Activated T-cell treated with anti-CD3 and anti-CD28 coated beads for 1 hour (primary cell): ENCODE measurements at regions not wholly inside any gene's neighbourhood (a gene's known extent, or its start where the extent isn't known, plus 50 kb on each side); places are given as distances from the start of the nearest gene placed in this dataset.
"Not testable (repeated sequence)": the region's sequence is repeated elsewhere in the genome, so short reads cannot be mapped to it uniquely, and the experiment has no call there.

Source experiments
- DNase-seq: peaks from one replicate; pipeline ENCODE4 v3.0.0-alpha.2; 2020; ENCODE audit warnings: low read depth

- DNase-seq: no peak
These were observed 133.4 kb downstream of the RHOU start for GRCh38 chr1:228868731-228869024.

GRCh38 chr1:228869312-228869824 lies 134.1 kb downstream of the RHOU start:
- no peak for DNase-seq

DNA sequence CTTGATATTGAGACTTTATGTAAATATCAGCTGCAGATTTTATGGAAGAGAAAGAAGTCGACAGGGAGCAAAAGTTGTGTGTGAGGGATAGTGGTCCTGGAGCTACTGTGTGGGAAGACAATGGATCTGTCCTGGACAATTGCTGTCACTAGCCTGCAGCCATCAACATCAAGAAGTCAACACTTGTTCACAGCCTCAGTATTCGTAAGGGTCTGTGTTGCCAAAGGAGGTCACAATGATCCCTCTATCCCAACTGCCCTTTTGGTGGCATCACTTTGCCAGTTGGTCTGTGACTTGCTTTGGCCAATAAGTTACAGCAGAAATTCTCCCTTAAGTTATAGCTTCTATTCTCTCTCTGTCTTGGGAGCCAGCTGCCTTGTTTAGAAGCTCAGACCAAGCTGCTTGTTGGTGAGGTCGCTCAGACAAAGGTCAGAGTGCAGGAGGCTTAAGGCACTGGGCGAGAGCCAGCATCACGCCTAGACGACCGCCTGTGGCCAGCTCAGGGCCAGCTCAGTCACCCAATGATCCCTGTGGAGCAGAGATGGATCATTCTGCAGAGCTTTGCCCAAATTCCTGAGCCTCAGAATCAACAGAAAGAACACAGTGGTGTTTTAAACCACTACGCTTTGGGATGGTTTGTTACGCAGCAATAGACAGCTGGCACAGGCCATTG lies 134.9 kb downstream of the RHOU start:
- DNase-seq: no peak

- DNase-seq: no peak
These were observed 136.2 kb downstream of the RHOU start for GRCh38 chr1:228871314-228872061.

DNA sequence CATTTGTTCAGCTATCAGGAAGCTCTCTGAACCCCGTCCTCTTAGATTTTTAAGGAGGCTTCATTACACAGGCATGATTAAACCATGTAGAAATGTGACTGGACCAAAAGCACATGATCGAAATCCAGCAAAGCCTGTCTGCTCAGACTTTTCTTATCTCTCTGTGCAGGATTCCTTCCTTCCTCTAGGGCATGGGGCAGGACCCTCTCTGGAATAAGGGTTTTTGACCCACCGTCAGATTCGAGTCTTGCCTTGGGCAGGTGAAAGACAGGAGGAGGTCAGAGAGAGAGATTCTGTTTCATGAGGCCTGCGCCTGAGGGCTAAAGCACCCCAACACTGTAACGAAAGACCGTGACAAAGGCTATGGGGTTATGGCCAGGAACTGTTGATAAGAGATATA lies 136.8 kb downstream of the RHOU start:
- no peak for DNase-seq

GRCh38 chr1:228873709-228874108 lies 138.4 kb downstream of the RHOU start:
- no peak for DNase-seq

GRCh38 chr1:228875741-228876140 lies 140.5 kb downstream of the RHOU start:
- DNase-seq: no peak

DNA sequence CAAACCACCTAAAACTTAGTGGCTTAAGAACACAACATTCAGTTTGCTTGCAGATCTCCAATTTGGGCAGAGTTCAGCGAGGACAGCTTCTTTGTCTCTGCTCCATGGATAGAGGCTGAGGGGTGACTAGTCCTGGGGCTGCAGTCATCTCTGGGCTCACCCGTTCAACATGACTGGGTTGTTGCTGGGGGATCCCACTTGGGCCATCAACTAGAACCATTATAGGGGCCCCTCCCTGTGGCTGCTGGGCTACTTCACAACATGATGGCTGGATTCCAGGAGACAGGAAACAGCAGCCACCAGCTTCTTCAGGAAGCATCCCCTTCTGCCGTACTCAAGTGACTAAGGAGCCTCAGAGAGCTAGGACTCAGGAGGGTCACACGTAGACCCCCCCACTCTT lies 140.9 kb downstream of the RHOU start:
- DNase-seq: no peak

GRCh38 chr1:228879164-228879563 lies 143.9 kb downstream of the RHOU start:
- DNase-seq: no peak

GRCh38 chr1:228882041-228882770 lies 146.9 kb downstream of the RHOU start:
- DNase-seq: no peak

DNA sequence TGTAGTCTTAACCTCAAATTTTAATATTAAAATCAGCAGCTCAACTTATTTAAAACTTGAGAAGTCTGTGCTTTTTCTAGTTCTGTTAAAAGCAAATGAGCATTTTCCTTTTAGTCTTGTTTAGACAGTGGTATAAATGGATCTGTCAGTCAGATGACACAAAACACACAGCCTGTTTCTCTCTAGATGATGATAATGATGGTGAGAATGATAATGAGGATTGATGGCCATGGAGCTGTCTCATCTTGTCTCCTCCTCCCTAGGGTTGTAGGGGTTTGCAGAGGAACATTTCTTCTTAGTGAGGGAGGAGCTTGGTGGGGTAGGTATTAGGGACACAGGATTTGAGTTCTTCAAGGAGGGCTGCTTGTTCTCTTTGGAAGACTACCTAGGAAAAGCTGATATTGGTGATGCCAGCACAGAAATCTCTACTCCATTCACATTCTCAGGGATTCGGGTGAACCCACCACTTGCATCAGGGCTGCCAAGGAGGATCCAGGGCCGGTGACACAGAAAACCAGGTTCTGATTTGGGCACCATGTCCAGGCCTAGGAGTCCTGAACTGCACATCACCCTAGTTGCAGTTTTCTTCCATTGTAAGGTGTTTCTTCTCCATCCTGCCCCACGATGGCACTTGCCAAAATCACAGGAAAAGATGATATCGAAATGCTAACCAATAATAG lies 147.6 kb downstream of the RHOU start:
- DNase-seq: no peak

DNA sequence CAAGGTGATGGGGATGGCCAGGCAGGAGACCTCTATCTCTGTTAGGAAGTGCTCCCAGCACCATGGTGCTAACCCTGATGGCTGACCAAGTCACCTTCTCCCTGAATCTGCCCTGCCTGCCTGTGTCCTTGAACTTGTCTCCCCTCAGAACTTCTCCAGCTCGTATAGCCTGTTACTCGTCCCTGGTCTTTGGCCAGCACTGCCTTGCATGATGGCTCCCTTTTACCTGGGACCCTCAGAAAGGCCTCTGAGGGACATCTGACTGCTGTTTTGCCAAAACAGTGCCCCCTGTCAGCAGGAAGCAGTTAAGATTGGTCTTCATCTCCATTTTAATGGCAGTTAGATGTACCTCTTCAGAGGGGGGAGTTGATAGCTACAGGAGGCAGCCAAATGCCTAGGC lies 148.3 kb downstream of the RHOU start:
- DNase-seq: no peak

GRCh38 chr1:228884196-228884595 lies 148.9 kb downstream of the RHOU start:
- DNase-seq: no peak

- DNase-seq: no peak
These were observed 149.6 kb downstream of the RHOU start for GRCh38 chr1:228884615-228885566.

DNA sequence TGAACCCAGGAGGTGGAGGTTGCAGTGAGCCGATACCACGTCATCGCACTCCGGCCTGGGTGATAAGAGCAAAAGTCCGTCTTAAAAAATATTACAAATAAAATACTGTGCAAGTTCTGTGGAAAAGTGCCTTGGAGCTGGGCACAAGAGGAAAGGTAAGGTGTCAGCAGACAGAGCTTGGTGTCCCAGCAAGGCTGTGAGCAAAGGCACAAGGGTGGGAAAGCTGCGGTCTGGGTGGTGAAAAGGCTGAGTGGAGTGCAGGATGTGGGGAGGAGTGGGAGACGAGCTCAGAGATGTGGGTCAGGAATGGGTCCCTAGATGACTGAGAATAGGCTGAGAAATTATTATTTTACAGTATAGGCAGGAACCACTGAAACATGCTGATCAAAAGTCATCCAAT lies 150.6 kb downstream of the RHOU start:
- DNase-seq: no peak

- DNase-seq: no peak
These were observed 151.8 kb downstream of the RHOU start for GRCh38 chr1:228887101-228887500.

DNA sequence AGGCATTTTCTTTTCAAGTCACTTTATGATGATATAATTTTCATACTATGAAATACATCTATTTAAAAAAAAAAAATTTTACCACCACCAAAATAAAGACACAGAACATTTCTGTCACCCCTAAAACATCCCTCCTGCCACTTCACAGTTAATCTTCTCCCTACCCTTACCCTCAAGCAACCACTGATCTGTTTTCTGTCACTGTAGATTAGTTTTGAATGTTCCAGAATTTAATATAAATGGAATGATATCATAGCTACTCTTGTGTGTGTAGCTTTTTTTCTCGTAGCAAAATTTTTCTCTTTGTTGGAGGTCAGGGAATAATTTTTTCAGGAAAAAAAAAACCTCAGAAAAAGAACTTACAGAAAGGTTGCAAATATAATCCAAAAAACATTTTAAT lies 152.7 kb downstream of the RHOU start:
- DNase-seq: no peak

- no peak for DNase-seq
These were observed 154.0 kb downstream of the RHOU start for GRCh38 chr1:228889289-228889688.

GRCh38 chr1:228891272-228892034 lies 156.2 kb downstream of the RHOU start:
- no peak for DNase-seq

DNA sequence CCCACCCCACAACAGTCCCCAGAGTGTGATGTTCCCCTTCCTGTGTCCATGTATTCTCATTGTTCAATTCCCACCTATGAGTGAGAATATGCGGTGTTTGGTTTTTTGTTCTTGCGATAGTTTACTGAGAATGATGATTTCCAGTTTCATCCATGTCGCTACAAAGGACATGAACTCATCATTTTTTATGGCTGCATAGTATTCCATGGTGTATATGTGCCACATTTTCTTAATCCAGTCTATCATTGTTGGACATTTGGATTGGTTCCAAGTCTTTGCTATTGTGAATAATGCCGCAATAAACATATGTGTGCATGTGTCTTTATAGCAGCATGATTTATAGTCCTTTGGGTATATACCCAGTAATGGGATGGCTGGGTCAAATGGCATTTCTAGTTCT lies 156.9 kb downstream of the RHOU start:
- DNase-seq: not testable (repeated sequence)
